Central memory CD8-positive, alpha-beta T cell (primary cell): ENCODE measurements at regions not wholly inside any gene's neighbourhood (a gene's known extent, or its start where the extent isn't known, plus 50 kb on each side); places are given as distances from the start of the nearest gene placed in this dataset.
"Not testable (repeated sequence)": the region's sequence is repeated elsewhere in the genome, so short reads cannot be mapped to it uniquely, and the experiment has no call there.

Experiments
- ATAC-seq: fragments of 150-1000 bp; cut with Tn5 transposase; replicated peaks from 2 replicates; pipeline ENCODE4 v1.10.0; 2022; ENCODE audit warnings: mild to moderate bottlenecking, moderate FRiP score, moderate number of reproducible peaks; ENCODE audit not compliant: poor library complexity, severe bottlenecking; ENCODE audit errors: extremely low read depth
- DNase-seq, 2 donors: peaks; one replicate each; pipeline ENCODE4 v3.0.0; 2021; ENCODE audit warnings: low spot score in 2 of 2
- H3K27ac Mint-ChIP-seq: one replicate; pipeline ENCODE4 v1.8.0; 2022; ENCODE audit warnings: low read depth, mild to moderate bottlenecking, moderate library complexity, mixed read lengths
- H3K27me3 Mint-ChIP-seq: one replicate; pipeline ENCODE4 v1.8.0; 2022; ENCODE audit warnings: mixed read lengths
- H3K36me3 Mint-ChIP-seq: one replicate; pipeline ENCODE4 v1.8.0; 2022; ENCODE audit warnings: mild to moderate bottlenecking, moderate library complexity, mixed read lengths; ENCODE audit not compliant: insufficient read depth
- H3K4me1 Mint-ChIP-seq: one replicate; pipeline ENCODE4 v1.8.0; 2022; ENCODE audit warnings: mixed read lengths
- H3K4me3 Mint-ChIP-seq: one replicate; pipeline ENCODE4 v1.8.0; 2022; ENCODE audit warnings: mild to moderate bottlenecking, moderate library complexity, mixed read lengths
- H3K9me3 Mint-ChIP-seq: one replicate; pipeline ENCODE4 v1.8.0; 2022; ENCODE audit warnings: mixed read lengths

- Mint-ChIP-seq H3K4me1 (no peaks in the 10 kb centered on the region), H3K27me3 (no peaks in the 10 kb centered on the region), H3K27ac (no peak overlapping the region), H3K4me3 (no peak overlapping the region), H3K36me3 (no peaks in the 10 kb centered on the region), H3K9me3 (no peaks in the 10 kb centered on the region)
- DNase-seq (no peak), ATAC-seq (no peak)
Measured at GRCh38 chr12:131391399-131391798, 319.5 kb upstream of the SFSWAP start.

- H3K4me1 Mint-ChIP-seq, H3K9me3 Mint-ChIP-seq, H3K27ac Mint-ChIP-seq, DNase-seq, H3K4me3 Mint-ChIP-seq, H3K27me3 Mint-ChIP-seq, ATAC-seq, H3K36me3 Mint-ChIP-seq: not testable (repeated sequence)
Measured at GRCh38 chr12:131394752-131395151, 316.1 kb upstream of the SFSWAP start.

GRCh38 chr12:131395209-131395684 is 315.6 kb upstream of the SFSWAP start:
- H3K27ac Mint-ChIP-seq, H3K4me3 Mint-ChIP-seq, H3K36me3 Mint-ChIP-seq, H3K4me1 Mint-ChIP-seq, H3K27me3 Mint-ChIP-seq, DNase-seq, ATAC-seq, H3K9me3 Mint-ChIP-seq: not testable (repeated sequence)

GRCh38 chr12:131395971-131396573 is 314.8 kb upstream of the SFSWAP start:
- Mint-ChIP-seq H3K4me1 (no peaks in the 10 kb centered on the region), H3K4me3 (no peak overlapping the region), H3K27me3 (no peaks in the 10 kb centered on the region), H3K27ac (no peak overlapping the region), H3K9me3 (peaks cover 9% of the 10 kb centered on the region), H3K36me3 (no peaks in the 10 kb centered on the region)
- no peak for DNase-seq
- no peak for ATAC-seq

- H3K4me1 Mint-ChIP-seq = no peaks in the 10 kb centered on the region
- H3K27ac Mint-ChIP-seq = no peak overlapping the region
- no peaks in the 10 kb centered on the region for H3K36me3 Mint-ChIP-seq
- ATAC-seq (no peak), DNase-seq (no peak)
- H3K9me3 Mint-ChIP-seq = peaks cover 9% of the 10 kb centered on the region
- no peaks in the 10 kb centered on the region for H3K27me3 Mint-ChIP-seq
- H3K4me3 Mint-ChIP-seq = no peak overlapping the region
Measured at GRCh38 chr12:131397493-131398181, 313.3 kb upstream of the SFSWAP start.

GRCh38 chr12:131399000-131399399 is 311.9 kb upstream of the SFSWAP start:
- Mint-ChIP-seq H3K9me3 (peaks cover 9% of the 10 kb centered on the region), H3K27ac (no peak overlapping the region), H3K4me1 (no peaks in the 10 kb centered on the region), H3K36me3 (no peaks in the 10 kb centered on the region), H3K4me3 (no peak overlapping the region), H3K27me3 (no peaks in the 10 kb centered on the region)
- ATAC-seq (no peak), DNase-seq (no peak)

- not testable (repeated sequence) for H3K27me3 Mint-ChIP-seq, H3K27ac Mint-ChIP-seq, H3K36me3 Mint-ChIP-seq, ATAC-seq, H3K4me3 Mint-ChIP-seq, H3K9me3 Mint-ChIP-seq, DNase-seq, H3K4me1 Mint-ChIP-seq
Measured at GRCh38 chr12:131400668-131401294, 310.1 kb upstream of the SFSWAP start.

GRCh38 chr12:131401907-131402633 is 308.8 kb upstream of the SFSWAP start:
- not testable (repeated sequence) for H3K27ac Mint-ChIP-seq, H3K9me3 Mint-ChIP-seq, H3K27me3 Mint-ChIP-seq, ATAC-seq, H3K4me1 Mint-ChIP-seq, H3K36me3 Mint-ChIP-seq, DNase-seq, H3K4me3 Mint-ChIP-seq

- DNase-seq = no peak
- H3K27ac Mint-ChIP-seq = no peak overlapping the region
Measured at GRCh38 chr12:131402781-131403396, 308.0 kb upstream of the SFSWAP start.

GRCh38 chr12:131403676-131404075 is 307.2 kb upstream of the SFSWAP start:
- Mint-ChIP-seq H3K4me3 (no peak overlapping the region), H3K27me3 (peaks cover 9% of the 10 kb centered on the region), H3K36me3 (no peaks in the 10 kb centered on the region), H3K27ac (no peak overlapping the region), H3K4me1 (no peaks in the 10 kb centered on the region), H3K9me3 (peaks cover 5% of the 10 kb centered on the region)
- ATAC-seq (no peak), DNase-seq (no peak)

More at GRCh38 chr12:131402781-131403396, 308.0 kb upstream of the SFSWAP start:
- ATAC-seq = no peak
- Mint-ChIP-seq H3K27me3 (peaks cover 9% of the 10 kb centered on the region), H3K36me3 (no peaks in the 10 kb centered on the region), H3K9me3 (peaks cover 9% of the 10 kb centered on the region), H3K4me3 (no peak overlapping the region), H3K4me1 (no peaks in the 10 kb centered on the region)

- peaks cover 9% of the 10 kb centered on the region for H3K27me3 Mint-ChIP-seq
- ATAC-seq = no peak
- DNase-seq = no peak
- H3K4me1 Mint-ChIP-seq = no peaks in the 10 kb centered on the region
- no peaks in the 10 kb centered on the region for H3K36me3 Mint-ChIP-seq
- no peaks in the 10 kb centered on the region for H3K9me3 Mint-ChIP-seq
- H3K4me3 Mint-ChIP-seq = no peak overlapping the region
- no peak overlapping the region for H3K27ac Mint-ChIP-seq
Measured at GRCh38 chr12:131404705-131405104, 306.2 kb upstream of the SFSWAP start.

GRCh38 chr12:131407221-131408035 is 303.5 kb upstream of the SFSWAP start:
- no peak for ATAC-seq
- no peaks in the 10 kb centered on the region for H3K36me3 Mint-ChIP-seq
- peaks cover 12% of the 10 kb centered on the region for H3K27me3 Mint-ChIP-seq

More at GRCh38 chr12:131407221-131408035, 303.5 kb upstream of the SFSWAP start:
- Mint-ChIP-seq H3K9me3 (no peaks in the 10 kb centered on the region), H3K27ac (no peak overlapping the region), H3K4me3 (no peak overlapping the region), H3K4me1 (no peaks in the 10 kb centered on the region)
- no peak for DNase-seq
